NCI-H1694 (cell line): ENCODE measurements at regions not wholly inside any gene's neighbourhood (a gene's known extent, or its start where the extent isn't known, plus 50 kb on each side); places are given as distances from the start of the nearest gene placed in this dataset.

Experiments
- DNase-seq: peaks from one replicate; lab custom pipeline; 2025; lab: John Stamatoyannopoulos, UW

DNA sequence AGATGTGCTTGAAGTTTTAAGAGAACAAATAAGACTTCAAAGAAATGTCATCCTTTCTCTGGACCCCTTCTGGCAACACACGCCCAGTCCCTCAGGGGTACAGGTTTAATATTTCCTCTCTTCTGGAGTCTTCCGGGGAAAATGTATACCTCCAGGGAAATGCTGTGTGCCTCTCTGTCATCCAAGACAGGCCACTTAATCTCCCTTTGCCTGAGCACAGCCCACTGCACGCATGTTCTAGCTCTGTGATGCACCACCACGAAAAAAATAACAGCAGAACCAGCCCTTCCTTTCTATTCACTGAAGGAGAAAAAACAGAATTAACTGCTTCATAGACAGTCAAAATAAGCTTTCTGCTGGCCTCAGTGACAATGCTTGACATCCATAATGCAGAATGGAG is 140.1 kb downstream of the RBFOX3 start:
- no peak for DNase-seq

DNA sequence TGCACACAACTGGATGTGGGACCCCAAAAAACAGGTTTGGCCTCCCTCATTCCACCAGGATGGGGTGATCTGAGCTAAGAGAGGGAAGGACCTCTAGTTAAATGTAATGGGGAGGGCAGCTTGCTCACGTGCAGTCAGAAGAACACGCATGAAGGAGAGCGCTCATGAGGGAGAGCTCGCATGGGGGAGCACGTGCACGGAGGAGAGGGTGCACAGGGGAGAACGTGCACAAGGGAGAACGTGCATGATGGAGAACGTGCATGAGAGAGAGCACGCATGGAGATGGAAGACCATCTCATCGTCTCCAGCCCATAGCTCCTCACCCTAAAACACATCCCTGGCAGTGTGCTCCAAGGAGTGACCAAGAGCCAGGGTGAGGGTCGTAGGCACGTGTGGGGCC is 141.2 kb downstream of the RBFOX3 start:
- no peak for DNase-seq

DNA sequence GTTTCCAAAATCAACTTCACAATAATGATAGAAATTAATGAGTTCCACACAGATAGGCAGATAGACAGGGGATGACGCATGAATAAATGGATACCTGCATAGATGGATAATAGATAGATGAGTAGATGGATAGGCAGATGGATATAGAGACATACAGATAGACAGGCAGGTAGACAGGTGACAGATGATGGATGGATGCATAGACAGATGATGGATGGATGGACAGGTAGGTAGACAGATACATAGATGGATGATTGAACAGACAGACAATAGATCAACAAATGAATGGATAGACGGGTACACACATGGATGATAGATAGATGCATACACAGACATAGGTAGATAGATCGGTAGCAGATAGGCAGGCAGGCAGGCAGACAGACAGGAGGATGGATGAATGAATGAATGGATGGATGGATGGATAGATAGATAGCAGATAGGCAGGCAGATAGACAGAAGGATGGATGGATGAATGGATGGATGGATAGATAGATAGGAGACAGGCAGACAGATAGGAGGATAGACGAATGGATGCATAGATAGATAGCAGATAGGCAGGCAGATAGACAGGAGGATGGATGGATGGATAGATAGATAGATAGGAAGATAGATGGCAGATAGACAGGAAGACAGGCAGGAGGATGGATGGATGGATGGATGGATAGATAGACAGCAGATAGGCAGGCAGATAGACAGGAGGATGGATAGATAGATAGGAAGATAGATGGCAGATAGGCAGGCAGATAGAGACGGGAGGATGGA is 142.5 kb downstream of the RBFOX3 start:
- DNase-seq = no peak

DNA sequence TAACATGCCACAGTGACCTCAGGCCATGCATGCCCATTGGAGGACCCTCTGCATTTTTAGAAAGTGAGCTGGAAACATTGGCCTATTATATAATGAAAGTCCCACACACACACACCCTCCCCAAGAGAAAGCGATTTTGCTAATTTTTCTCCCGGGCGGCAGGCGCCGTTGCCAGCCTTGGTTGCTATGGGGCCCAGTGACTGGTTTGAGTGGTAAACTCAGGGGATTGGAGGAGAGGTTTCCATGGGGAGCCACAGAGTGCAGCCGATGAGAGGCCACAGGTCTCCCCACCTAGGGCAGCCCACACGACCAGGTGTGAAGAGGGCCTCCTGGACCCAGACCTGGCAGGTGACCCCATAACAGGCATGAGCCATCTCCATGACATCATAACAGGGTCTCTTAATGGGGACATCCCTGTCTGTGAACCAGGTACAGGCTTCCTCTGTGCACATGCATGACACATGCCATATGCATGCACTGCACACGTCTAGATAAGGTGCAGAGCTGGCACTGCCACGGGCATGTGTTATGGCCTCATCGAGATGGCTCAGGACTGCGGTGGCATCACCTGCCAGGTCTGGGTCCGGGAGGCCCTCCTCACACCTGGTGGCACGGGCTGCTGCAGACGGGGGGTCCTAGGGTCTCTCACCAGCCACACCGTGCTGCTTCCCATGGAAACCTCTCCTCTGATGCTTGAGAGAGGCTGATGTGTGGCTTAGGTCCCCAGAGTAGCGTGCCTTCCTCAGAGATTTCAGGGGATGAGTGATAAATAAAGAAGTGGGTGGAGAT is 144.1 kb downstream of the RBFOX3 start:
- DNase-seq = no peak

DNA sequence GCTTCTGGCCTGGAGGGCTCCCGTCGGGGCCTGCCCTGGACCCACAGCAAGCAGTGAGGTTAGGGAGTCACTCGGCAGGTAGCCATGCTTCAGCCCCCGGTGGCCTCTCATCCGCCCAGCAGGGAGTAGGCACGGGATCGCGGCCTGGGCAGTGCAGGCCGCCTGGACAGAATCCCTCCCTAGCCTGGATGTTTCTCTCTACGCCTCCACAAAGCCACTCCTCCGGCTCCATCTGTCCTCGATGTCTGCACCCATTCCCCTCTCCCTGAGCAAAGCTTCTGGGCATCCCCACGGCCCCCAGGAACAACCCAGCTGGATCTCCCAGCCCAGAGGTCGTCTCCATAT is 145.2 kb downstream of the RBFOX3 start:
- no peak for DNase-seq

DNA sequence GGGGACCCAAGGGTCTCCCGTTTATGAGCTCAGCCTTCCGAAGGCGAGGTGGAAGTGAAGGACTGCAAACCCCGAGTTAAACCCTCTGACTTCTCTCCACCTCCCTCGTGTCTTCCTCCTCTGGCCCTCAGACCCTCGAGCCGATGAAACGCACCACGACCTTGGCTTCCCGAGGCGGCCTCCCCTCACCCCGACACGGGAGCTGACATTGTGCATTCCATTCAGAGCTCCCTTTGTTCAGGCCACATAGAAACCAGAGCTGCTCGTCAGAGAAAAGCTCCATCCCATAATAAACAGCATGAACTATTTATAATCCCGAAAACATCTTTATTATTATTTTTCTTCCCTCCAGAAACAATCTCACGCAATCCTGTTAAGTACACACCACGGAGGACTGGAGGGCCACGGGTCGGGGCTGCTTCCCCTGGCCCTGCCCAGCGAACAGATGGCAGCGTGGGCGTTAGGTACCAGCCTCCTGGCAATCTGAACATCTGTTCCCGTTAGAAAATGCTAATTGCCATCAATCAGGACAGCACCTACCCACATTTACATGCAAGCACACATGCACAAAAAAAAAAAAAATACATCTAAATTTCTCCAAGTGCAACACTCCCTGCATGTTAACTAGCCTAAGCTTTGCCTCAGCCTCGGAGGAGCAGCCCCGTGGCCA is 145.7 kb downstream of the RBFOX3 start:
- peak; percentile 95 for DNase-seq

DNA sequence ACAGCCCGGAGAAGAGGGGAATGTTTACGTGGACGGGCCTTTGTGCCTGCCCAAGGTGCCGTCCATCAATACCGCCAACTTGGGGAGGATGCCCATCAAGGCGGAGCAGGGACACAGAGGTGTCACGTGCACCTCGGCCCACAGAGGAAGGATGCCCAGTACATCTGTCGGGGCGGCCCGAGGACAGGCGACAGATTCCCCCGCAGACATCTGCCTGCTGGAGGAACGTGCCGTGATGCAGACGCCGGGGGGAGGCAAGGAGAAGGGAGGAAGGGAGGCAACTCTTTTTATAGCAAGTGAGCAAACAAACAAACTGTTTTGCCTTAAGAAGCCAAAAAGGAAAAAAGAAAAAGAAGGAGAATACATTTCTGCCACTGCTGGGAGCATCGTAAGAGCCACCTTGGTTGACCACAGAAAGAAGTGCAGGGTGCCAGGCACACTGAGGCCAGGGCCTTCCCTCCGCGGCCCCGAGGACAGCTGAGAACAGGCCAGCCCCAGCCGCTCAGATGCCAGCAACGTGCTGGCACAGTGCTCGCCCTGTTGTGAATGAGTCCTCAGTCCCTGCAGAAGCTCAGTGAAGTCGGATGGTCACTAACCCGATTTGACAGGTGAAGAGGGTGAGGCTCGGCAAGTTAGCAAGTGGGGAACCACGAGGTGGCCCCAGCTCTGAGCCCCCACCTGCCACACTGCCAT is 146.4 kb downstream of the RBFOX3 start:
- DNase-seq = peak; percentile 47

DNA sequence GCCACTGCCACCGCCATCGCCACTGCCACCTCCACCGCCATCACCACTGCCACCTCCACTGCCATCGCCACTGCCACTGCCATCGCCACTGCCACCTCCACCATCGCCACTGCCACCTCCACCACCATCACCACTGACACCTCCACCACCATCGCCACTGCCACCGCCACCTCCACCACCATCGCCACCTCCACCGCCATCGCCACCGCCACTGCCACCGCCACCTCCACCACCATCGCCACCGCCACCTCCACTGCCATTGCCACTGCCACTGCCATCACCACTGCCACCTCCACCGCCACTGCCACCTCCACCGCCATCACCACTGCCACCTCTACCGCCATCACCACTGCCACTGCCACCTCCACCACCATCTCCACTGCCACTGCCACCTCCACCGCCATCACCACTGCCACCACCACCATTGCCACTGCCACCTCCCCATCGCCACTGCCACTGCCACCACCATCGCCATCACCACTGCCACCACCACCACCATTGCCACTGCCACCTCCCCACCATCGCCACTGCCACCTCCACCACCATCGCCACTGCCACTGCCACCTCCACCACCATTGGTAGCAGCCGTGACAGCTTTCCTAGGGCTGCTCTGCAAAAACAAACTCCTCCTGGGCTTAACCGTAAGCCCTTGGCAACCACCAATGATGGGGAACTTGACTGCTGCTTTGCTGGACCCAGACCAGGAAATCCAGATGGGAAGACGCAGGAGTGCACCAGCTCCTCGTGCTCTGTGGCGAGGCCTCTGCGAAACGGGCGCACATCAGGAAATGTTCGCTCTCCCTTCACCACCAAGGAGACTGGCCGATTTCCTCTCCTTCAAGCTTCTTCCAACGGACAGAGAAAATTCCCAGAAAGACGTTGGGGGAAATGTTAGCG is 147.2 kb downstream of the RBFOX3 start:
- peak; percentile 91 for DNase-seq

DNA sequence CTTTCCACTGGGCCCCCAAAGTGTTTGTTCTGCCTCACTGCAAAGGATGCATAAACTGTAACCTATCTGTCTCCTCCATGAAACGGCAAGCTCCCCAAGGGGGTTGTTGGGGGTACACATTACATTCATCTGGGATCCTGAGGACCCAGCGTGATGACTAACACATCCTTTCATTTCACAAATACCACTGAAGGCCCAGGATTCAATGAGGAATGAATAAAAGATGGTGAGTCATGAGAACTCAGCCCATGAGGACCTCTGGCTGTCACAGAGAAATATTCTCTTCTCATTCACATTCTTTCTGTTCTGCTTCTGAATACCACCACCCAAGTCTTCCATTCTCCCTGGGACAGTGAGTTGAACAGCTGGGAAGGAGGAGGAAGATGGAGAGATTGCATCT is 149.8 kb downstream of the RBFOX3 start:
- DNase-seq = no peak

DNA sequence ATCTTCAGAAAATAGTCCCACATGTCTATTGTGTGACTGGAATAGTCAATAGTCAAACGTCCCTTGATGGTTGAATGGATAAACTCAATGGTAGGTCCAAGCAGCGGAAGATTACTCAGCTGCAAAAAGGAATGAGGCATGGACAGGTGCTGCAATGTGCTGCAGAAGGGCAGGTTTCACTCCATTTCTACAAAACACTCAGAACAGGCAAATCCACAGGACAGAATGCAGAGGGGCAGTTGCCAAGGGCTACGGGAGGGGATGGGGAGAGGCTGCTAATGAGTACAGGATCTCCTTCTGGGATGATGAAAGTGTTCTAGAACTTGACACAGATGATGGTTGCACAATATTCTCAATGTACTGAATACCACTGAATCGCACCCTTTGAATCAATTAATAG is 151.0 kb downstream of the RBFOX3 start:
- no peak for DNase-seq

DNA sequence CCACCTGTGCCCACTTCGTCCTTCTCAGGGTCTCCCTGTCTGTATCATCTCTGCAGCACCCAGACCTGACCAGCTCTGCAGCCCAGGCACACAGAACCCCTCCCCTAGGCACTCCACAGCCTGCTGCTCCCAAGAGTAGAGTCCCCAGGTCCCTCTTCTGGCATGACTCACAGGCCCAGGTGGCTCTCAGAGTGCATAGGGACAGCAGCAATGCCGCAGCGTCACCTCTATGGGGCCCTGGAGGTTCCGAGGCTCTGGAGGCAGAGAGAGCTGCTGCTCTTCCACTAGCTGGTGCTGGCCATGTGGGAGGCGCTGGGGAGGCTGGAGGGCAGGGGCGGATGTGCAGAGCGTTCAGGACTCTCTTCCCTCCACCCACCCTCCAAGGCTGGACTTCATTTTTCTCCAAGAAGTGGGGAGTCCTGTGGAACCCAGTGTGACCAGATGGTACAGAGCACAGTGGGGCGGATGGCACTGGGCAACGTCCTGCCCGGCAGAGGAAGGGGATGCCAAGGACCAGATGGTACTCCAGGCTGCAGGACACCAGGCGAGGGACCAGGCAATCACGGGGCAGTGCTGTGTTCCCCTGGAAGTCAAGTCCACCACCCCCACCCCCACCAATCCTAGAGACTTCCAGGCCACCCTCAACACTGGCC is 151.7 kb downstream of the RBFOX3 start:
- DNase-seq = no peak

DNA sequence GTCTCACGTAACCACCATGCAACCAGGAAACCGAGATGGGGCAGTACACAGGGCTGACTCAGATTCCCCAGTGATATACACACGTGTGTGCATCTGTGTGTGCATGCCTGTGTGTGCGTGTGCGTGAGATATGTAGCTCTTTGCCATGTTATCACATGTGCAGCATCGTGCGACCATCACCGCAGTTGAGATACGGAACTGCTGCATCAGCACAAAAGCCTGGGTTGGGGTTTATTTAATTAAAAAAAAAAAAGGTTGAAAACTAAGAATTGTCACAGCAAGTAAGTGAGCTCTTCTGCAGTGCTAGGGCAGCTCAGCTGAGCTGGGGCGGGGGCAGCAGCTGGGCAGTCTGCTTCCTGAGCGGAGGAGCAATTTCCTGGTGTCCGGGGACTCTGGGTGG is 152.5 kb downstream of the RBFOX3 start:
- DNase-seq = no peak

DNA sequence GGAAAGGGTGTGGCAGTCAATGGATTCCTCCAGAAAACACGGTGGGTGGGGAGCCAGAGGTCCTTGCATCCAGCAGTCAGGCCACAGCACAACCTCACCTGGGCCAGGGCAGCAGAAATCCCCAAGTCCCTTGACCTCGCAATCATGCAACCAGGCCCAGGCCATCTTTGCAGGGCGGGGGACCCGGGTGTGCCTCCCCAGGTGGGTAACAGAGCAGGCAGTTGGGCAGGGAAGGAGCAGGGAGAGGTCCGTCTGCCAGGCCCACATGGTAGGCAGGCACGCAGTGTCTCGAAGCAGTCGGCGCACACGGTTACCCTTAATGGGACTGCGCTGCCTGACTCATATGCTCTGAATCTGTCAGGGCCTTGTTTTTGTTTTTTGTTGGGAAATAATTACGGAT is 153.0 kb downstream of the RBFOX3 start:
- DNase-seq = no peak

DNA sequence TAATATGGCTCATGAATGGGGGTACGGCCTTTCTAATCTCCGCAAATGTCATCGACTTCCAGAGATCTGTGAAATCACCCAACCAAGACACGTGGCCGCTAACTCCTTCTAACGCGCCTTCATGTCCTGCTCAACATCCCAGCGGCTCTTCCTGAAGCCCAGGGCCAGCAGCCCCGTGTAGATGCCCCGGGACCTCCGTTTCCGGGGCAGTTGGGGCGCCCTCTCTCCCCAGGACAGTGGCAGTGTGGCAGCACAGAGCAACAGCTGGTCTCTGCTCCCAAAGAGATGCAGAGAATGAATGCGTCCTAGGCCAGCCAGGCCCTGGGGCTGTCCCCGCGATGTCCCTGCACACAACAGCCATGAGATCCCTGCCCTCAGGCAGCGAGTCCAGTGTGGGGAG is 153.5 kb downstream of the RBFOX3 start:
- DNase-seq = no peak

DNA sequence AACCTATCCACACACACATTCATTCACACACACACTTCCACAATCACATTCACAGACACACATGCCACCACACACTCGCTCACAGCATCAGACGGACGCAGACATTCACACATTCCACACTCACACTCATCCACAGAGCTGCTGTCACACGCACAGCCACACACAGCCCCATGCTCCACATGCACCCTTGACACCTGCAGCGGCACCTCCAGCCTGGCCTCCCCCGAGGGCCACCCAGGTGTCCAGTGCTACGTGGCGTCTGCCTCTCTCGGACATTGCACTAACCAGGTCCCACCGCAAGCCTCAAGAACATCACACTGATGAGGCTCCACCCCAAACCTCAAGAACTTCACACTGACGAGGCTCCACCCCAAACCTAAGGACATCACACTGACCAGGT is 155.2 kb downstream of the RBFOX3 start:
- no peak for DNase-seq

DNA sequence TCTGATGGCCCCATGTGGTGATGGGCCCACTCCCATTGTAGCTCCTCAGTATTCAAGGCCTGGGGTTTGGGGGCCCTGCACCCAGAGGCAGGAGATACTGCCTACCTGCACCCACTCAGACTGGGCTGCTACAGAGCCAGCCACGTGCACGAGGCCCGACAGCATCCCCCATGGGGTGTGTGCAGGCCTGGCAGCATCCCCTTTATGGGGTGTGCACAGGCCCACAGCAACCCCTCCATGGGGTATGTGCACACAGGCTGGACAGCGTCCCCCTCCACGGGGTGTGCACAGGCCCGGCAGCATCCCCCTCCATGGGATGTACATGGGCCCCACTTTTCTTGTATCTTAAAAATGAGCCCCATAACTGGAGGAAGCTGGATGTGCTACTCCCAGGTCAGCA is 156.0 kb downstream of the RBFOX3 start:
- no peak for DNase-seq

DNA sequence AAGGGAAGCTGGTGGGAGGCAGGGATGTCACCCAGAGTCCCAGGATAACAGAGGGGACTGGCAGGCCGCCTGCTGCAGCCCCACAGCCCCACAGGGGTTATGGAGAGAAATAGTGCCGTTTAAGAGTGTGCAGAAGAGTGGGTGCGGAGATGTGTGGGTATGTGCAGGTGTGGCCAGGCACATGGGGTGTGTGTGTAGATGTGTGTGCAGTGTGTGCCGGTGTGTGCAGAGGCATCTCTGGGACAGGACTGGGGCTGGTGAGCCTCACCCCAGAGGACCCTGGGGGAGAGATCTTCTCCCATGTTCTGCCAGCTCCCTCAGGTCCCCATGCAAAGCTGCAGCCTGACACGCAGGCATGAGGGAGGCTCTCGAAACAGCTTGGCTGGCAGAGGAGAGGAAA is 157.4 kb downstream of the RBFOX3 start:
- DNase-seq = no peak

DNA sequence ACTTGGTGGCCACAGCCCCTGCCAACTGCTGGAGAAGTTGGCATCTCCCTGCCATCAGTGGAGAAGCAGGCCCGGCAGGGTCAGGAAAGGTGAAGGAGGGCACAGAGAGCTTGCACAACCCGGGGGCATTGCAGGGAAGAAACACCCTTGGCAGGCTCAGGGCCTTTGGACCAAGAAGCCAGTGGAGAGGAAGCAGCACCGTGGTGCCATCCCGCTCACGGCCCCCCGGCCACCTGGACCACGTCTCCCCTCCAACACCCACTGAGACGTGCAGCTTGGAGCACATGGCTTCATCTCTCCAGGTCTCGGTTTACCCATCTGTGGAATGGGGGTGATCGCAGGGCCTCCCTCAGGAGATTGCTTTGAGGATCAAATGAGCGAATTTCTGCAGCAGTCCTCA is 158.1 kb downstream of the RBFOX3 start:
- DNase-seq = no peak

DNA sequence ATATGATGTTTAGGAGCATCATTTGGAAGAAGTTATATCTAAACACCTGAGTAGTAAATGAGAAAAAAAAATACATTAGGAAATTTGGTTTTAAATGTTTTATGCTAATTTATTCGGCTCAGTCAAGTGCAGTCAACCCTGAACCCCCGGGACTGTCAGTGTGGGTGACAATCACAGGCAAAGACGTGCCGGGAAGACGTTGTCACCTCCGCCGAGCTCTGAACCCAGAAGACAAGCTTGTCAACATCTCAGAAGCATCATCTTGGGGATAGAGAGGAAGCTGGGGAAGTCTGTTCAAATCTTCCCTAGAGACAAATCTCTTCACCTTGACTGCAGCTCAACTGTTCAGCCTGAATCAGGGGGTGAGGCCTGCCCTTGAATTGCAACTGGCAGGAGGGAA is 159.7 kb downstream of the RBFOX3 start:
- DNase-seq = no peak

DNA sequence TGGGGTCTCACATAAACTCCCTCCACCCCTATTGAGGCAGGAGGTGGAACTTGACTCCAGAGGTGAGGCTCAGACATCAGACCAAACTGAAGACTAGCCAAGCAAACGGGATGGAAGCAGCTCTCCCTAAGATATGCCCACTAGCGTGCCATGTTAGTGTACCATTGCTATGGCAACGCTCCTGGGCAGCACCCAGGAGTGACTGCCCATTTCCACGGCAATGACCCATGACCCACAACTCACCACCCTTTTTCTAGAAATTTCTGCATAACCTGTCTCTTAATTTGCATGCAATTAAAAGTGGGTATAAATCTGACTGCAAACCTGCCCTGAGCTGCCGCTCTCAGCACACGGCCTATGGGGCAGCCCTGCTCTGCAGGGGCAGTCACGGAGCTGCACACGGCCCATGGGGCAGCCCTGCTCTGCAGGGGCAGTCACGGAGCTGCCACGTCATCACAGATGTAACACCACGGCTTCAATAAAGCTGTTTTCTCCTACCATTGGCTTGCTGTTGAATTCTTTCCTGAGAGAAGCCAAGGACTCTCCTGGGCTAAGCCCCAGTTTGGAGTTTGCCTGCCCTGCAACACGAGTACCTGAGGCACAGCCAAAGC is 164.3 kb downstream of the RBFOX3 start:
- DNase-seq = no peak

DNA sequence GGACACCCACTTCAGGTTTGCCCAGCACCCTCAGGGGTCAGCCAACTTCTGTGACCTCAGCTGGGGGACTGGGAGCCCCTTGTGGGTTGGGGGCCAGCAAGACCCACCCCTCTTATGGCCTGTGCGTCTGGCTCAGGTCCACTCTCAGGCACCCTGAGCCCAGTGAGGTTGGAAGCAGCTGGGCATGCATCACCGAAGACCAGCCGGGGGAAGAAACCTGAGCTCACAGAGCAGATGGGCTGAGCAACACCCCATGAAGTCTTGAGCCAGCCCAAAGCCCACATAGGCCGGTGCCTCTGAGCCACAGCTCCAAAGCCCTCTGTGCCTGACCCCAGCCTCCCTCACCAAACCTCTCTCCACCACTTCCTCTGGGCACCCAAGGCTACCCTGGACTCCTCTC is 166.7 kb downstream of the RBFOX3 start:
- no peak for DNase-seq
